Tibial artery (tissue), 4 donors: ENCODE measurements at regions not wholly inside any gene's neighbourhood (a gene's known extent, or its start where the extent isn't known, plus 50 kb on each side); places are given as distances from the start of the nearest gene placed in this dataset.

Source experiments
- DNase-seq, 2 donors: peaks; one replicate each; pipeline ENCODE4 v3.0.0-alpha.2; 2019
- H3K27ac ChIP-seq, 2 donors: fragments of 200-600 bp; sonication (generic) in 1 of 2; 1 replicate in 1 of 2; 2 replicates in 1 of 2; pipeline ENCODE4 v1.5.1; 2018 to 2019; ENCODE audit warnings: mild to moderate bottlenecking in 1 of 2
- H3K27me3 ChIP-seq, 2 donors: fragments of 200-600 bp; sonication (generic) in 1 of 2; one replicate each; pipeline versions ENCODE4 v1.5.1 to v1.6.0; 2016 to 2019
- H3K36me3 ChIP-seq, 3 donors: fragments of 200-600 bp; sonication (generic) in 2 of 3; one replicate each; pipeline ENCODE4 v1.5.1; 2016 to 2019; ENCODE audit warnings: mild to moderate bottlenecking in 2 of 3
- H3K4me1 ChIP-seq, 4 donors: fragments of 200-600 bp; sonication (generic) in 2 of 4; 1 replicate in 3 of 4; 2 replicates in 1 of 4; pipeline ENCODE4 v1.5.1; 2016 to 2019
- H3K4me3 ChIP-seq, 2 donors: fragments of 200-600 bp; sonication (generic) in 1 of 2; 1 replicate in 1 of 2; 2 replicates in 1 of 2; pipeline ENCODE4 v1.5.1; 2018 to 2019; ENCODE audit warnings: mild to moderate bottlenecking in 2 of 2
- H3K9me3 ChIP-seq, 3 donors: fragments of 200-600 bp; sonication (generic) in 1 of 3; one replicate each; pipeline ENCODE4 v1.5.1; 2016 to 2019
- CTCF ChIP-seq, 2 experiments: fragments of 200-600 bp in 1 of 2; fragments of 450-650 bp in 1 of 2; IDR thresholded peaks; one replicate each; pipeline ENCODE4 v1.5.1; 2017 to 2019; ENCODE audit warnings: antibody characterized with exemption in 2 of 2, mild to moderate bottlenecking in 1 of 2, moderate library complexity in 1 of 2
- intact Hi-C: fragments of 100-400 bp; cut with DNase I; formaldehyde crosslinking; loops from one replicate; pipeline ENCODE4 v1.15.0; 2023; ENCODE audit warnings: low total_unique reads

- Histone ChIP-seq H3K4me3 (no peak overlapping the region), H3K27me3 (no peaks in the 10 kb centered on the region), H3K4me1 (no peaks in the 10 kb centered on the region), H3K9me3 (no peaks in the 10 kb centered on the region), H3K36me3 (no peaks in the 10 kb centered on the region), H3K27ac (no peak overlapping the region)
- TF ChIP-seq CTCF (IDR thresholded peaks at IDR 0.05) = no peak
- DNase-seq = no peak
- intact Hi-C loops = no loop called here
Observed at GRCh38 chr9:22383718-22384117, 62.9 kb upstream of the DMRTA1 start.

GRCh38 chr9:22389271-22389670 lies 57.4 kb upstream of the DMRTA1 start:
- H3K27ac ChIP-seq = no peak overlapping the region
- intact Hi-C loops = no loop called here
- no peak for TF ChIP-seq CTCF (IDR thresholded peaks at IDR 0.05)
- H3K36me3 ChIP-seq = no peaks in the 10 kb centered on the region
- H3K27me3 ChIP-seq = no peaks in the 10 kb centered on the region
- no peak for DNase-seq
- H3K4me3 ChIP-seq = no peak overlapping the region
- H3K4me1 ChIP-seq = no peaks in the 10 kb centered on the region
- no peaks in the 10 kb centered on the region for H3K9me3 ChIP-seq

- Histone ChIP-seq H3K9me3 (no peaks in the 10 kb centered on the region), H3K27me3 (no peaks in the 10 kb centered on the region), H3K27ac (no peak overlapping the region), H3K4me1 (no peaks in the 10 kb centered on the region), H3K4me3 (no peak overlapping the region), H3K36me3 (no peaks in the 10 kb centered on the region)
- TF ChIP-seq CTCF (IDR thresholded peaks at IDR 0.05) = no peak
- intact Hi-C loops = no loop called here
- no peak for DNase-seq
Observed at GRCh38 chr9:22392523-22392922, 54.1 kb upstream of the DMRTA1 start.

- Histone ChIP-seq H3K36me3 (no peaks in the 10 kb centered on the region), H3K4me1 (no peaks in the 10 kb centered on the region), H3K9me3 (no peaks in the 10 kb centered on the region), H3K27ac (no peak overlapping the region), H3K27me3 (no peaks in the 10 kb centered on the region), H3K4me3 (no peak overlapping the region)
- no peak for TF ChIP-seq CTCF (IDR thresholded peaks at IDR 0.05)
- intact Hi-C loops = no loop called here
- DNase-seq = no peak
Observed at GRCh38 chr9:22395687-22396141, 50.9 kb upstream of the DMRTA1 start.
